ENCODE measurements at regions not wholly inside any gene's neighbourhood (a gene's known extent, or its start where the extent isn't known, plus 50 kb on each side); places are given as distances from the start of the nearest gene placed in this dataset.

DNA sequence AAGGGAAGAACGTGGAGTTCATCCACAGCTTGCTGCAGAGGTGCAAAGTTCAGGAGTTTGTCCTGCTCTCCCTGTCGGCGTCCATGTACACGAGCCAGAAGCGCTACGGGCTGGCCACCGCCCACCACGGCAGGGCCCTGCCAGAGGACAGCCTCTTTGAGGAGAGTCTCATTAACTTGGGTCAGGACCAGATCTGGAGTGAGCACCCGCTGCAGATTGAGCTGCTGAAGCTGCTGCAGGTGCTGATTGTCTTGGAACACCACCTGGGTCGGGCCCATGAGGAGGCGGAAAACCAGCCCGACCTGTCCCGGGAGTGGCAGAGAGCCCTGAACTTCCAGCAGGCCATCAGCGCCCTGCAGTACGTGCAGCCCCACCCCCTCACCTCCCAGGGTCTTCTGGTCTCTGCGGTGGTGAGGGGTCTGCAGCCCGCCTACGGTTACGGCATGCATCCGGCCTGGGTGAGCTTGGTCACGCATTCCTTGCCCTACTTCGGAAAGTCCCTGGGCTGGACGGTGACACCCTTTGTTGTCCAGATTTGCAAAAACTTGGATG, 73.8 kb upstream of the MORC3 start:
- 77% methylated on average over 8 of the region's 23 CpGs for WGBS (ENCODE audit: low lambda C conversion rate)
- no peak overlapping the region for H3K4me2 ChIP-seq
- no peaks in the 10 kb centered on the region for H3F3A ChIP-seq (replicated peaks; ENCODE audit: insufficient read depth)
- no peak overlapping the region for H3K4me3 ChIP-seq (ENCODE audit: low read depth in 2 of 2, low read length in 1 of 2)
- H3K9me3 ChIP-seq, result no peaks in the 10 kb centered on the region
- ChIA-PET POLR2A (no interaction called here), CTCF (interaction anchor here (0.6 to 2.6 kb wide), 3 partner anchors 9 to 15 kb away, joined by 3 to 7 read pairs (median 3); no protein-coding TSS in a partner anchor)
- no peak for DNase-seq
- H3K27me3 ChIP-seq (ENCODE audit: insufficient read depth), result no peaks in the 10 kb centered on the region
- H4K20me1 ChIP-seq (ENCODE audit: insufficient read depth), result no peaks in the 10 kb centered on the region
- H2AFZ ChIP-seq (ENCODE audit: low read depth), result no peak overlapping the region
- no peak overlapping the region for H3K9ac ChIP-seq
- no peak for TF ChIP-seq RFX5 (IDR thresholded peaks at IDR 0.05; ENCODE audit: low read length)
- no peak for TF ChIP-seq SIN3A (IDR thresholded peaks at IDR 0.05; ENCODE audit: borderline replicate concordance, low read depth, low read length)
- TF ChIP-seq, protein P1, sequence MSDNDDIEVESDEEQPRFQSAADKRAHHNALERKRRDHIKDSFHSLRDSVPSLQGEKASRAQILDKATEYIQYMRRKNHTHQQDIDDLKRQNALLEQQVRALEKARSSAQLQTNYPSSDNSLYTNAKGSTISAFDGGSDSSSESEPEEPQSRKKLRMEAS (IDR thresholded peaks at IDR 0.05; ENCODE audit: low read depth), result no peak
- TF ChIP-seq CHD2 (IDR thresholded peaks at IDR 0.05; ENCODE audit: low read length, partially characterized antibody), result no peak
- TF ChIP-seq YY1 (IDR thresholded peaks at IDR 0.05; ENCODE audit: low read depth), result no peak
- TF ChIP-seq, protein P2, sequence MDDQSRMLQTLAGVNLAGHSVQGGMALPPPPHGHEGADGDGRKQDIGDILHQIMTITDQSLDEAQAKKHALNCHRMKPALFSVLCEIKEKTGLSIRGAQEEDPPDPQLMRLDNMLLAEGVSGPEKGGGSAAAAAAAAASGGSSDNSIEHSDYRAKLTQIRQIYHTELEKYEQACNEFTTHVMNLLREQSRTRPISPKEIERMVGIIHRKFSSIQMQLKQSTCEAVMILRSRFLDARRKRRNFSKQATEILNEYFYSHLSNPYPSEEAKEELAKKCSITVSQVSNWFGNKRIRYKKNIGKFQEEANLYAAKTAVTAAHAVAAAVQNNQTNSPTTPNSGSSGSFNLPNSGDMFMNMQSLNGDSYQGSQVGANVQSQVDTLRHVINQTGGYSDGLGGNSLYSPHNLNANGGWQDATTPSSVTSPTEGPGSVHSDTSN (IDR thresholded peaks at IDR 0.05), result no peak
- TF ChIP-seq, protein P3, sequence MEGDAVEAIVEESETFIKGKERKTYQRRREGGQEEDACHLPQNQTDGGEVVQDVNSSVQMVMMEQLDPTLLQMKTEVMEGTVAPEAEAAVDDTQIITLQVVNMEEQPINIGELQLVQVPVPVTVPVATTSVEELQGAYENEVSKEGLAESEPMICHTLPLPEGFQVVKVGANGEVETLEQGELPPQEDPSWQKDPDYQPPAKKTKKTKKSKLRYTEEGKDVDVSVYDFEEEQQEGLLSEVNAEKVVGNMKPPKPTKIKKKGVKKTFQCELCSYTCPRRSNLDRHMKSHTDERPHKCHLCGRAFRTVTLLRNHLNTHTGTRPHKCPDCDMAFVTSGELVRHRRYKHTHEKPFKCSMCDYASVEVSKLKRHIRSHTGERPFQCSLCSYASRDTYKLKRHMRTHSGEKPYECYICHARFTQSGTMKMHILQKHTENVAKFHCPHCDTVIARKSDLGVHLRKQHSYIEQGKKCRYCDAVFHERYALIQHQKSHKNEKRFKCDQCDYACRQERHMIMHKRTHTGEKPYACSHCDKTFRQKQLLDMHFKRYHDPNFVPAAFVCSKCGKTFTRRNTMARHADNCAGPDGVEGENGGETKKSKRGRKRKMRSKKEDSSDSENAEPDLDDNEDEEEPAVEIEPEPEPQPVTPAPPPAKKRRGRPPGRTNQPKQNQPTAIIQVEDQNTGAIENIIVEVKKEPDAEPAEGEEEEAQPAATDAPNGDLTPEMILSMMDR (IDR thresholded peaks at IDR 0.05), result no peak
- TF ChIP-seq SMC3 (IDR thresholded peaks at IDR 0.05; ENCODE audit: low read depth, low read length), result no peak
- no peak for TF ChIP-seq POLR2AphosphoS5 (IDR thresholded peaks at IDR 0.05; ENCODE audit: low read depth, low read length)
- TF ChIP-seq MEF2A (IDR thresholded peaks at IDR 0.05; ENCODE audit: borderline replicate concordance, low read depth), result no peak
- TF ChIP-seq GATA2 (CRISPR knock-in tag; IDR thresholded peaks at IDR 0.05), result no peak
- no peak for TF ChIP-seq JUND (IDR thresholded peaks at IDR 0.05)
- no peak for TF ChIP-seq FOXJ3 (CRISPR knock-in tag; IDR thresholded peaks at IDR 0.05)
- no peak for TF ChIP-seq FOSL2 (IDR thresholded peaks at IDR 0.05; ENCODE audit: borderline replicate concordance, low read depth)
- no peak for TF ChIP-seq FOXM1 (IDR thresholded peaks at IDR 0.05; ENCODE audit: low read depth)
- H3K4me1 ChIP-seq (ENCODE audit: control insufficient read depth in 1 of 2, insufficient read depth in 2 of 2, low read depth in 1 of 2, low read length in 1 of 2), result no peaks in the 10 kb centered on the region
- peaks cover 0 to 15% of the 10 kb centered on the region in 2 experiments for H3K36me3 ChIP-seq (replicated peaks in 1 of 2; ENCODE audit: control insufficient read depth in 1 of 2, insufficient read depth in 2 of 2, low read length in 1 of 2)
- H3K9me2 ChIP-seq, result no peaks in the 10 kb centered on the region
- no peaks in the 10 kb centered on the region for H3K79me2 ChIP-seq (ENCODE audit: insufficient read depth)
- H3K27ac ChIP-seq (ENCODE audit: low read depth in 2 of 2, low read length in 1 of 2), result no peak overlapping the region

All from SK-N-SH (cell line).